ENCODE measurements at regions not wholly inside any gene's neighbourhood (a gene's known extent, or its start where the extent isn't known, plus 50 kb on each side); places are given as distances from the start of the nearest gene placed in this dataset.

DNA sequence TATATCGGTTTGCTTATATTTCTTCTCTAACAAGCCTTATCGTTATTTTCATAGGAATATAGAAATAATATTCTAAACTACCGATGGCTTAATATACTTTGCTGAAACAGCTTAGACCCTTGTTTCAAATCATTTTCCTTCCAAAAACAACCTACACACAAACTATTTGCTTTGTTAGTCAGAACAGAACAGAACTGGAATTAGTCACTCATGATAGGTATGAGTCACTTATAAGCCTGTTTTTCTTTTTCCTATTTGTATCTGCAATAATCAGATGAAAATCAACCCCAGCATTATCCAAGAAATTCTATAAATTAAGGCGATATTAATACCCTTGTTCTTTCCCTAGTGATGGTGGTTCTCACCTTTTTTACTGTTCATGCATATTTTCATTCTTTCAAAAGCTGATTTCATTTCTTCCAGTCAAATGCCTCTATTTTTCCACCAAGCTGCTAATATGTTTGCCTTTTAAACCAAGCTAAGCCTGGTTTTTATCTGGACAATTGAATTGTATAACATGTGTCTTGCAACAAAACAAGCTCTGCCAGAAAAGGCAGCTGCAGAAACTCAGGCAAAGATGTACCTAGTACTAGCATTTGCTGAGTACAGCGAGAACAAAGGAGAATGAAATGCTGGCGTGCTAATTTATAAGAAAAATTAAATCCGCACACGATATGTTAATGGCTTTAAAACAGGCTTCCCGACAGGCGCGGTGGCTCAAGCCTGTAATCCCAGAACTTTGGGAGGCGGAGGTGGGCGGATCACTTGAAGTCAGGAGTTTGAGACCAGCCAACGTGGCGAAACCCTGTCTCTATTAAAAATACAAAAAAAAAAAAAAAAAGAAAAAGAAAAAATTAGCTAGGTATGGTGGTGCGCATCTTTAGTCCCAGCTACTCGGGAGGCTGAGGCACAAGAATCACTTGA lies 1418.2 kb downstream of the AACS start:
- no peak for DNase-seq

DNA sequence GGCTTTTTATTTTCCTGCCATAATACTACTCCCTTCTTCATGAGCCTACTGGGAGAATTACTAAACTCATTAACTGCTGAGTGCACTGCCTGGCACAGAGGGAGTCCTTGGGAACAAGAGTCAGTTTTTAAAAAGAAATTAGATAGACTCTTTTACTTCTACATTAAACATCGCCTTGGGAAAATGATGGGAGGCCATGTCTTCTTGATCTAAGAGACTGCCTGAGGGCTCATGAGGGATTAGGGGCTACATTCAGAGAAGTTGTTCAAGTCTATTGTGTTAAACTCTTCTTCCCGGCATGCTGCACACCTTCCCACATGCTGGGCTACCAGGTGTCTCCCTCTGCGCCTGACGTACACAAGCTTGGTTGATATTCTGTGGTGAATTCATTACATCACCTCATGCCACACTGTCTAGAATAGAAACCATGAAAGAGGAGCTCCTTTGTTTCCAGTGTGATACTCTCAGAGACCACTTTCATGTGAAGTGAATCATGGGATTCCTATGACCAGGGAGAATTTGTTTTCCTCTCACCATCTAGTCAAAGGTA lies 1422.3 kb downstream of the AACS start:
- DNase-seq = no peak

DNA sequence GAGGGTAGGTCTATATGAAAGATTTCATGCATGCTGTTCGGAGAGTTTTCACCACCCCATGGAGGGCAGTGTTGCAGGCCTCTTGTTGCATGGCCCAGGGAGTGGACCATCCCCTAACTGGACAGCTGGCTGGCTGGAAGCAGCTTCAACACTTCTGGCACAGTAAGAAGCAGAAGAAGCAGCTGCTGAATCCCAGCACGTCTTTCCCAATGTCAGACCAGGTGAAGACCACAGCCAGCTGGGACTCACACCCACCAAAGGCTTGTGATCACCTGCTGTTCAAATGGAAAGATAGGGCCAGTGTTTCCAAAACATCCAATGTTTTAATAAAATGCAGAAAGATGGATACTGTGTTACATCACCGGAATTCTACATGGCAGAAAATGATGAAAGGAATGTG lies 1423.6 kb downstream of the AACS start:
- no peak for DNase-seq

DNA sequence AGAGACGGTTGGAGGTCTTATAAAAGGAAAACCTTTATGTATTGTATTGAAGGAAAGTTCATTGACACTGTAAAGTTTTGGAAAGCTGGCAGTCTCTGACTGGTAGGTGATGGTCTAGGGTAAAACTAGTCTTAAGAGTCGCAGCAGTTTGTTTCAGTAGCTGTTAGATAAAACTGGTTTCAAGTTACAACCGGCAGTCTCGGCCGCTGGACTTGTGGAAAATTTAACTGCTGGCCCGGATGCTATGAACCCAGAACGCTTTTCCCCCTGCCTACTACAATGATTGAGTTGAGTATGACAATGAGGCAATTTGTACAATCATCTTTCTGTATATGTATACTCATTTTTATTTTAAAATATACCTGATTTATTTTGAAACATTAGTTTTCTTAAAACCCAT lies 1426.9 kb downstream of the AACS start:
- DNase-seq = no peak

DNA sequence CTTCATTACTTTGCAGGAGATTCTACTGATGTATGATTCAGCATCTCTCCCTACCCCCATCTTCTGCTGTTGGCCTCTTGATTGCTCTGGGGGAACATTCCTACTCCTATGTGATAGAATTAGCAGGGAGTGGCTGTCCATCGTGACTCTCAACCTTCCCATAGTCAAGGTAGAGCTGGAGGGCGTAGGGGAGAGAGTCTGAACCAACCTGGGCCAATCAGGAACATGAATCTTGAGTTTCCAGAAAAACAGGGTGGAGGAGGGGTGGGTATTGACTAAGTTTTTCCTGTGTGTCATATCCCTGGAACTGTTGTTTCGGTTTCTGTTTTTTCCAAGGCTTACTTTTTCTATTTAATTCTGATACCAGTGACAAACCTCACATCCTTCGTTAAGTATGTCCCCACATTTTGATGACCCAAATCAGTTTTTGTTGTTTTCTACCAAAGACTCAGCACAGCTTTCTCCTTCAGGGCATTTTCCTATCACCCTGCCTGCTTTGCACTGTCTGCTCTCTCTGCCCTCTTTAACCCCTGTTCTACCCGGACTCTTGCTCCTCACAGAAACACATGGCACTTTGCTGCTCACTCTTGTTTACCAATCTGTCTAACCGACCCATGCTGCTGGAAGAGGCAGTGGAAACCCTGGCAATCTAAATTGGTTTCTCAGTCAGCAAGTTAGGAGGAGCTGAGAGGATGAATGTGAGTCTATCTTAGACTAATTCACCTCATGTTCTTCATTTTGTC lies 1428.3 kb downstream of the AACS start:
- DNase-seq = no peak

DNA sequence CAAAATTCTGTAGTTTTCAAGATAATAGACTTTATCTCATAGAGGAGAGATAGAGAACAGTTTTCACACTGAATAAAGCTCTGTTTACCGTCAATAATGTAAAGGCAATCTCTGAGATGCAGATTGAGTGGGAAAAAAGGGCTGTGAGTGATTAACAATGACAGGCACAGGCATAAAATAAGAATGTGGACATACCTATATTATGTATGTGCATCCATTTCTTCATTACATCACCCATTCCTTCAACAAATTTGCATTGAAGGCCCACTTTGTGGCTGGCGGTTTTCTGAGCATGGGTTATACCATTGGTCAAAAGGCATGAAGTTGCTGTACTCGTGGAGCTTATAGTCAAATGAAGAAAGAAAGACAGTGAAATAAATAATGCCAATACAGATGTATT lies 1431.0 kb downstream of the AACS start:
- DNase-seq = no peak

DNA sequence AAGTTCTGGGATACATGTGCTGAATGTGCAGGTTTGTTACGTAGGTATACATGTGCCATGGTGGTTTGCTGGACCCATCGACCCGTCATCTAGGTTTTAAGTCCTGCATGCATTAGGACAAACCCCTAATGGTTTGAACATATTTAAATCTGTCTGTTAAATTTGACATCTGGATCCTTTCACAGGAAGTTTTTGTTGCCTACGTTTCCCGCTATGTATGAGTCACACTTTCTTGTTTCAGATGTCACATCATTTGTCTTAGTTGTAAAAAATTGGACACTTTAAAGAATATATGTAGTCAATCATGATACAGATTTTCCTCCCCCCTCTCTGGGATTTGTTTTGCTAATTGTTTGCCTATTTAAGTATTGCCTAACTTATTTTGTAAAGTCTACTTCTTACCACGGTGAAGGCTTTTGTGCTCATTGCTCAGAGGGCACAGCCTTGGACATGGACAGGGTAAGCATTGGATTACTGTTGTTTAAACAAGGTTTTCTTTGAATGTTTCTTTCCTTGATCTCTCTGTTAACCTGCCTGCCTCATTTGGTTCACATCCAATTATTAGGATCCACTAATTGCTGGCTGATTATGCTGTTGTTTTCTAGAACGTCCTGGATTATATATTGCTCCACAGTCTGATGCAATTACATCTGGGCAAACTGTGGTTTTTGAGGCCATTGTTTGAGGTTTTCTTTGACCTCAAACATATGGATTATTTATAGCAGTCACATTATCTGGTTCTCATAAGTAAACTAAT lies 1441.4 kb downstream of the AACS start:
- no peak for DNase-seq

DNA sequence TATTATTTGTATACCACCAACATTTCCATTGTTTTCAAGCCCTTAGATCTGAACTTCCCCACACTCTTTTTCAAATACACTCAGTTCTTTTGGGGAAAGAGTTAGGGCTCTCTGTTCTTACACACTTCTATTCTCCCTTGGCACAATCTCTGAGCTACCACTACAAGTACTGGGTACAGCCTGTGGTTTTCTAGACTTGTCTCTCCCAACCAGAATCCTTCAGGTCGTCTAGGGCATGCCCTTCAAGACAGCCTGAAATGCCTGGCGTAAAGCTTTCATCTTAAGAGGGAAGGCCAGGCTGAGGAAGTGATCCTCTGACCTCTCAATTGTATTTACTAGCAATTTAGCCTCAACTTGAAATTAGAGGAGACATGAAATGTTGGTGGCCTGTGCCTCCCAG lies 1442.0 kb downstream of the AACS start:
- DNase-seq = no peak

DNA sequence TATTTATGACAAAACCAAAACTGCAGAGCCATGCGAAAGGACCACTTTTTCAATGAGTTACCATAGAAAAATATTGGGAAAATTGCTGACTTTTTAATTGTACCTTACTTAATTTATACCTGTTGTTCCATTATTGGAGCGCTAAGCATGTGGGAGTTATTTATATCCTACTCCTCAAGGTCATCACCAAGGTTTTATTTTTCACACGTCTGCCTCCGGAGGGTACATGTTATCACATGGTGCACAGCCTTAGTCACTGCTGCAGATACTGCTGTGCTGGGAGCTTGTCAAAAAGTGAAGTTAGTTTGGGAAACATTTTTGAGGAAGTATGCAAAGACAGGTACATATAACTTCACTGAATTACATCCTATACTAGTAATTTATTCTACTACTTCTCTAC lies 1444.3 kb downstream of the AACS start:
- DNase-seq = no peak

DNA sequence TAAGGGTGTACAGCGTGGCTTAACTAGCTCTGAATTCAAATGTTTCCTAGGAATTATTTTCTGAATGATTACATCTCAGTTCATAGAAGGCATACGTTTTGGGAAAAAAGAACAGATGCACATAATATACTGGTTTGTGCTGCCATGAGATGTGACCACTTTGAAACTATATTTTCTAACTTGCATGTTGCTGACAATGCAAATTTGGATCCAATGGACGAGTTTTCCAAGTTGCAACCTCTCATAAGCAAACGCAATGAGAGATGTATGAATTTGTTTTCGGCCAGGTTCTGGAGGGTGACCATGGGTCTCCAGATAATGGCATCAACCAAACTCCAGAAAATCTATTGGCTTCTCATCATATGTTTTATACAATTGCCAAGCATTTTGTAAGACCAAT lies 1445.4 kb downstream of the AACS start:
- DNase-seq = no peak

DNA sequence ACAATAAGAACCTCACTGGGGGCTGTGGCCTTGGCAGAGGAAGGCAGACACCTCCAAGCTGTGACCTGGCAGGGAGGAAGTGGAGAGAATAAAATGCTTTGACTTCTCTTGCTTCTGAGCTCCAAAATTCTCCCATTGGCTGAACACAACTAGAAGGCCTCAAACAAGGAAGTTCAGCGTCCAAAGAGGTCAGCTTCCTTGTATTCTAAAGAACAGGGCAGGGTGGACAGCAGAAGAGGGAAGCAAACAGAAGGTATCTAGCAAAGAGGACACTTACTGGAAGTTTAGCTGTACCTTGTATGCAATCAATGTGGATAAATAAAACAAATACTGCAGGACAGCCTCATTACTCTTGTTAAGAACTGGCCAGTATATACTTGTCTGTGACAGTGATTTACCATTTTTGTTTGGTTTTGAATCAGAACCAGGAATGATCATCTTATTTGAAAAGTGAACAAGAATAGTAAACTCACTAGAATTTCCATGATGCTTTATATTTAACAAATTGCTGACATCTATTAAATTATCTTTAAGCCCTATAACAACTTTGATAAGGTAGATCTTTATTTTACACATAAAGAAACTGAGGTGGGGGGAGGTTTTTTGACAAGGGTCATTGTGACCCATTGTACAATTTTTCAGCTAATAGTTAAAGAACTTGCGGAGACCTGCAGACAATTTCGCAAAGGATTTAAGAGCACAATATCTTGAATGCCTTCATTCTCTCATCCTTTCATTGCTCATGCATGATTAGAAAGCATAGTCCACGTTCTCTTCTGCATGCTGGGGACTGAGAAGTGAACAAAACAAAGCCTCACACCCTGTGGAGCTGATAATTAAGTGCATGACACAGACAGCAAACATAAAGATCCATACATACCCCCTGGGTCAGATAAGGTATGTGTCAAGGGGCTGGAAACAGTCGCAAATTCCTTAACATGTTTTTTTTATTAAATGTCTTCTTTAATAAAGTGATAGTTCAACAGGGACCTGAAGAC lies 1448.0 kb downstream of the AACS start:
- DNase-seq = no peak

DNA sequence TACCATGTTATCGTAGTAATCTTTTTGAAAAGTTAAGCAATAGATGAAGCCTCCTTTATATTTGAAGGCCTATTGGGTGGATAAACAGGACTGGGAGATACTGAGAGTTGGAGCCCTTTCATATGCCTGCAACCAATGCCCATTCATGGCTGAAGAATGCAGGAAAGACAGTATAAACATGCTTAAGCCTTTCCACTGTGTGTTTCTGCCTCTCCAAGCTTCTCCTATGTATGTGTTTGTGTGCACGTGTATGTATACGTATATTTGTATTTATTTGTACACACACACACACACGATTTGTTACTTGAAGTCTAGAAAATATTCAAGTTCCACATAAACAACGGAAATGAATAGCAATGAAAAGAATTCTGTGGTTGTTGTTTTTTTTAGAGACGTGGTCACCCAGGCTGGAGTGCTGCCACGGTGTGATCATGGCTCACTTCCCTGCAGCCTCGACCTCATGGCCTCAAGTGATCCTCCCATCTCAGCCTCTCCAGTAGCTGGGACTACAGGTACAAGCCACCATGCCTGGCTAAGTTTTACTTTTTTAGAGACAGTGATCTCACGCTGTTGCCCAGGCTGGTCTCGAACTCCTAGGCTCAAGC lies 1453.5 kb downstream of the AACS start:
- no peak for DNase-seq

DNA sequence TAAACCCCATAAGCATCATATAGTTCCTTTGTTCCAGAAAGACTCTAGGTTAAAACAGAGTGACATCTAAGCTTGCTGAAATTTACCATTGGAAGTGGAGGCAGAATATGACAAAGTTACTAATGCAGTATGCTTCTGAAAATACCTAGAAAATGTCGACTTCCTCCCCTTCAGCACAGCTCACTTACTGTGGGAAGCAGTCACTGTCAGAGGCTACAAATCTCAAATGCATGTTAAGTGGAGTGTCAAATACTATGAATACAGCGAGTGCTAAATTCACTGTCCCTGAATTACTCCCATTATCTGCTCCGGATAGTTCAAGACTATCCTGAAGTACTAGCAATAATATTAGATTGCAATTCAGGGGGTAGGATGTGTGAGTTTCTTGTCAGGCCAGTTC lies 1454.6 kb downstream of the AACS start:
- no peak for DNase-seq

DNA sequence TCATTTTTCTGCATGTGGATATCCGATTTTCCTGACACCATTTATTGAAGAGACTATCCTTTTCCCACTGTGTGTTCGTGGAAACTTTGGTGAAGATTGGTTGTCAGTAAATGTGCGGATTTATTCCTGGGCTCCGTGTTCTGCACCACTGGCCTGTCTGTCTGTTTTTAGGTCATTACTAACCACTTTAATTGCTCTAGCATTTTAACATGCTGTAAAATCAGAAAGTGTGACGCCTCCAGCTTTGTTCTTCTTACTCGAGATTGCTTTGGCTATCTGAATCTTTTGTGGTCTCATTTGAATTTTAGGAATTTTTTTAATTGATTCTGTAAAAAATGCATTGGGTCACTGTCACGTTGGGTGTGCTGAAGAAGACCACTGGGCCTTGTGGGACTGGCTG lies 1458.7 kb downstream of the AACS start:
- DNase-seq = no peak

DNA sequence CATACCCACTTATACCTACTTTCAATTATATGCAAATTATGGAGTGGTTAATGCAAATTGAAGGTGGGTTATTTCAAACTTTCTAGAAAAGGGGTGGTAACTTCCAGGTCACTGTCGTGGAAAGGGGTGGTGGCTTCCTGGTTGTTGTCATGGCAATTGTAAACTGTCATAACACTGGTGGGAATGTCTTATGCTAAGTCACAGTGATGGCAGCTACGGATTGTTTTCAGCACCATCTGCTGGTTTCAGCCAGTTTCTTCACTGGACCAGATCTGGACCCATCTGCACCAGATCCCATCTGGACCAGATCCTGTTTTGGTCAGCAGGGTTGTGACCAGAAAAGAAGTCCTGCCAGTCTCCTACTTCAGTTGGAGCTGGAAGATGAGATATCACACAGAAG lies 1469.3 kb downstream of the AACS start:
- no peak for DNase-seq

DNA sequence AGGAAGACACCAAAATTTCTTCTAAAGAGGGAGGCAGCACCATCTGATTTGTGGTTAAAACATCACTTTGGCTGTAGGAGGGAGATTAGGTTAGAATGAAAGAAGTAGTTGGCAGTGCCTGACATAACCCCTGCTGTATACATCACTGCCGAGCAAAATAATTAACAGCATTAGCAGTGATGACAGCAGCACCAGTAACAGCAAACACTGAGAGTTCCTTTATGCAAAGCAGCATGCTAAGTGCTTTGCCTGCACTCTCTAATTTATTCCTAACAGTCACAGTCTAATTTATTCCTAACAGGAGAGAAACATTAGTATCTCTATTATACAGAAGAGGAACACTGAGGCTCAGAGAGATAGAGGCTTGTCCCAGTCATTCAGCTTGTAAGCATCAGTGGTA lies 1469.7 kb downstream of the AACS start:
- no peak for DNase-seq

DNA sequence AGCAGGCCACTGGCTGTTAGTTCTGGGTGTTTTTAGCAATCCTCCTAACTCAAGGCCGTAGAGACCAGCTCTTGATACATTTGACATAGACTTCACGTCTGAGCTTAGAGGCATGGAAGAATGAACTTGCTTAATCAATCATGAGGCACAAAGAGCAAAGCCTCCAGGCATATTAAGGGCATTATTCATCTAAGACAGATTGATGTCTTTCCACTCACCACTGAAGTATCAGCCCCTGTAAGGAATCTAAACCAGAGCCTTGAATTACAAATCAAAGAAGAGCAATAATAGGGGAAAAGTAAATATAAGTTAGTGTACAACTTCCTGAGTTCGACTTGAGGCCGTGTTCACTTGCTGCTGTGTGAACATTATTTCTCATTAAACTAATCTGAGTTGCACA lies 1470.7 kb downstream of the AACS start:
- DNase-seq = no peak

DNA sequence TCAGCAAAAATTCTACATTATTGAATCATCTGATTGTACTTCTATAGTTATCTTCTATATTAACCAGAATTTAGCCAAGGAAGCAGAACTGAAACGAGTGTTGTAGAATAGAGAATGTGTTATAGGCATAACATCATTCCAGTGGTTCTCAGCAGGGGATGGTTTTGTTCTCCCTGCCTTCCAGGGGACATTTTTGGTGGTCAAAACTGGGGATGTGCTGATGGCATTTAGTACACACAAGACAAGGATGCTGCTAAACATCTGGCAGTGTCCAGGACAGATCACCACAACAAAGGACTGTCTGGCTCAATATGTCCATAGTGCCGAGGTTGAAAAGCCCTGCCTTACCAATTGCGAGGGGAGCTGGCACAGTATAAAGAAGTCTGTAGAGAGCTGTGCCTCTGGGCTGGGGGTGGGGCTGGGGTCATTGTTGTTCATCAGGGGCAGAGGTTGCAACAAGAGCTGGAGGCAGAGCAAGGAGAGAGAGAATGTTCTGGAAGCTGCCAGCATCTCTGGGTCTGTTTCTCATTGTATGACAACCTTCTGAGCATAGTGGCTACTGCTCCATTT lies 1472.8 kb downstream of the AACS start:
- no peak for DNase-seq

DNA sequence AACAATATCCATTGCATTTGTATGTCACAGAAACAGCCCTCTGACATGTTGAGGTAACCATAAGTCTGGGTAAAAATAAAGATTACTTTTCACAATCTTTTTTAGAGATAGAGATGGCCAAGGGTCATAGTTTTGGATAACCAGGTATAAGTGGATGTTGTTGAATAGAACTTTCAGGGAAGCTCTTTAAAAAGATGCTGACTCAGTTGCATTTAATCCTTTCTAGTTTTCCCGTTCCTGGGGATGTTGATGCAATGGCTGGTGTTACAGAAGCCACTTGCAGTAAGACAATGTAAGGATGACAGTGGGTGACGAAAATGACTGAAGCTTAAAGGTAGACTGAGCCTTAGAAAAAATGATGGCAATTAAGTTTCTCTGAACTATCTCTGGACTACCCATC lies 1473.7 kb downstream of the AACS start:
- DNase-seq = no peak

DNA sequence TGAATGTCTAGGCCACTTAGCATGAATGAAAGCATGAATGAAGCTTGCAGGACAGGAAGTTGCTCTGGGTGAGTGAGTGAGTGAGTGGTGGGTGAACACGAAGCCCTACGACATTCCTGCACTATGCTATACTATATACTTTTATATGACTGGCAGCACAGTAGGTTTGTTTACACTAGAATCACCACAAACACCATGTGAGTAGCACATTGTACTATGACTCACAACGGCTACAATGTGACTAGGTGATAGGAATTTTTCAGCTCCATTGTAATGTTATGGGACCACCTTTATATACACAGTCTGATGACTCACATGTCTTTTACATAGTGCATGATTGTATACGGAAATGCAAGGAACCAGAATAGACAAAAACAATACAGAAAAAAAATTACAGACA lies 1480.2 kb downstream of the AACS start:
- DNase-seq = no peak

DNA sequence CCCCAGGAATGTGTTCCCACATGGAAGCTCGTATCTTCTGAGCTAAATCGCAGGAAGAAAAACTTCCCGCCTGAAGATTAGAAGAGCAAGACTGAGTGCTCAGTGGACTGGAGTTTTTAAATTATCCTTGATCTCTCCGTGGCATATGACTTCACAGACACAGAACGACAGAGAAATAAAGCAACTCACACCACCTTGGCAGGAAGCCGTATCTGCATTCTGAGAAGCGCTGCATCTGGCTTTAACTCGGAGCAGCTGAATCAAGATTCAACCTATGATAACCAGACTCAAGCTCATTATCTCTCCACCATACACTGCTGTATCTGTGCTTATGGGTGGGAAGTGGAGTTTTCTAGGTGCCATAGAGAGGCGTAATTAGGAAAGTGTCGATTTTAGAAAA lies 1482.7 kb downstream of the AACS start:
- DNase-seq = no peak

Data from activated CD4-positive, alpha-beta T cell treated with anti-CD3 and anti-CD28 coated beads for 48 hours (primary cell).